Frontal cortex (tissue), 3 donors: ENCODE measurements at regions not wholly inside any gene's neighbourhood (a gene's known extent, or its start where the extent isn't known, plus 50 kb on each side); places are given as distances from the start of the nearest gene placed in this dataset.
"Not testable (repeated sequence)": the region's sequence is repeated elsewhere in the genome, so short reads cannot be mapped to it uniquely, and the experiment has no call there.

Source experiments
- DNase-seq, 2 donors: peaks; one replicate each; pipeline ENCODE4 v3.0.0; 2012; ENCODE audit warnings: low spot score in 2 of 2
- FAIRE-seq: peaks from 2 replicates; lab custom pipeline; 2012; peaks lifted over from hg19 to GRCh38; lab: Jason Lieb, UNC
- donor health status: control.
- donor health status: control.
- donor health status: control.

DNA sequence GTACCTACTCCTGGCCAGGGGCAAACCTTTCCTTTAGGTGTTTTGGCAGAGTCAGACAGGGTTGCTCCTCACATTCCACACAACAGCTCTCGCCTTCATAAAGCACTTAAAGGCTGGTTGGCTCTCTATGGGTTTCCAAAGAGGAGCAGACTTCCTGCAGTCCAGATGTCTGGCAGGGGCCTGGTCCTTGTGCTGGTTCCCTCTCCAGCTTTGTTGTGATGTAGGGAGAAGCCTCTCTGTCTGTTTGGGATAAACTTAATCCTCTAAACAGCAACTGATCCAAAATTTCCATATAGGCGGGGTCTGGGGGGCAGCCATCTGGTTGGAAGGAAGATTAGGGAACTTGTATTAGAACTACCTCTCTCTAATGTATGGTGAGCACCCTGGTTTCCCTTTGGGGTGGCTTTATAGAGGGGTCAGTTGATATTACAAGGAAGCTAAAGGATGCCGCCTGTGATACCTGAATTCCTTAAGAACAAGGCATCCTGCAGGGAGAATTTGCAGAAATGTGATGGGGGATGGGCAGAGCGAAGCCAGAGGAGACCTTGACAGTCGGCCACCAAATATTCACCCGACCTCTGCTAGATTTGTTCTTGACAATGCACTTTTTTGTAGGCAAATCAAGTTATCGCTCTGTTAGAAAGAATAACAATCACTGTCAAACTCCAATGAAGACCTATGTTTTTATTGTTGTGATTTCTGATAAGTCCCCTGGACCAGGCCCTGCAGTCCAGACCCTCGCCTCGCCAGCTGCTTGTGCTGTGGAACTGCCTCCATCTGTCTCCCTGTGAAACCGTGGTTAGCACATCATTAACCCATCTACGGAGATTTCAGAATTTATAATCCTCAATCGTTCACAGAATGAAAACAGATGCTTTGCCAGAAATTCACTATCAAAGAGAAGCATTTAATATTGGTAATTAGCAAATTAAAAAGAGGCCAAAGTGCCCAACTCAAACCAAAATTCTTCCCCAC lies 94.0 kb upstream of the RALGAPA2 start:
- FAIRE-seq (no peak), DNase-seq (no peak)

DNA sequence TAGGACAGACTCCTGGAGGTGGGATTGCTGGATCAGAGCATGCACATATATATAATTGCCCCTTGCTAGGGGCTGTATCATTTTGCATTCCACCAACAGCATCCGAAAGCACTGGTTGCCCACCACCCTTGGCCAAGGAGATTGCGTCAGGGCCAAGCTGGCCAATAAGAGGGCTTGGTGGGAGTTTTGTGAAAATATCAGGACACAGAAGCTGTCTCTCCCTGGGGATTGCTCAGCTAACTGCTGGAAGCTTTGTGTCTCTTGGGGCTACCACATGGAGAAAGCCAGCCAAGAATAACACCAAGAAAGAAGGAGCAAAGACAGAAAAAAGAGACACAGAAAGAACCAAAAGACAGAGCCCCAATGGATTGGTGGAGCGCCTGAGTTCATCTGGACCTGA lies 90.6 kb upstream of the RALGAPA2 start:
- DNase-seq (no peak), FAIRE-seq (no peak)

DNA sequence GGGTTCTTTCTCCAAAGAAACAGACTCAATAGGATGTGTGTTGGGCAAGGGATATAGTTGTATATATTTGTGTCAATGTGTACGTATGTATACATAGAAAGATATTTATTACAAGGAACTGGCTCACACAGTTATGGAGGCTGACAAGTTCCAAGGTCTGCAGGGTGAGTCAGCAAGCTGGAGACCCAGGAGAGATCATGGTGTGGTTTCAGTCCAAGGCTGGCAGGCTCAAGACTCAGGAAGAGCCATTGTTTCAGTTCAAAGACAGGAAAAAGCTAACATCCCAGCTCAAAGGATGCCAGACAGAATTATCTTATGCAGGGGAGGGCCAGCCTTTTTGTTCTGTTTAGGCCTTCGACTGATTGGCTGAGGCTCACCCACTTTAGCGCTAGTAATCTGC lies 89.9 kb upstream of the RALGAPA2 start:
- DNase-seq (no peak), FAIRE-seq (no peak)

DNA sequence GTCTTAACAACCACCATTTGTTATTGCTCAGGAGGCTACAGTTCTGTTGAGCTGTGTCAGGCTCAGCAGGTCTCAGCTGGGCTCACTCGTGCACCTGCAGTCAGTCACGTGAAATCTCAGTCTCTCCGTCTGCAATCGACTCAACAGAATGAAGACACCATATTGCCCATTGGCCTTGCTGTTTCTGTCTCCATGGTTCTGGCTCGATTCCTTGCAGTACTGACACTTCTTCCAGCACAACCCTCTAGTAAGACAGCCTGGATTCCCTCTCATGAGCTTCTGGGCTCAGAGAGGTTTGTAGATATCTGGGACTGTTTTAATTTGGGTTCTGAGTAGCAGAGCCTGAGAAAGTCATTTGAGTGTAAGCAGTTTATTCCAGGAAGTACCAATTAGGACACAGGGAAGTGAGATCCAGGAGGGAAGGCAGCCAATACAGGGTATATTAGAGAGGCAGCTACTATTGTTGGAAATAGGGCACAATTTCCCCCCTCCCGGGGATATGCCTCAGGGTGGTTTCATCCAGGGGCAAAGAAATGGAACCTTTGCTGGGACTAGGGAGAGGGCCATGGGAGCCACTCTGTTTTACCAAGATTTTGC lies 87.4 kb upstream of the RALGAPA2 start:
- no peak for DNase-seq
- FAIRE-seq, result no peak

DNA sequence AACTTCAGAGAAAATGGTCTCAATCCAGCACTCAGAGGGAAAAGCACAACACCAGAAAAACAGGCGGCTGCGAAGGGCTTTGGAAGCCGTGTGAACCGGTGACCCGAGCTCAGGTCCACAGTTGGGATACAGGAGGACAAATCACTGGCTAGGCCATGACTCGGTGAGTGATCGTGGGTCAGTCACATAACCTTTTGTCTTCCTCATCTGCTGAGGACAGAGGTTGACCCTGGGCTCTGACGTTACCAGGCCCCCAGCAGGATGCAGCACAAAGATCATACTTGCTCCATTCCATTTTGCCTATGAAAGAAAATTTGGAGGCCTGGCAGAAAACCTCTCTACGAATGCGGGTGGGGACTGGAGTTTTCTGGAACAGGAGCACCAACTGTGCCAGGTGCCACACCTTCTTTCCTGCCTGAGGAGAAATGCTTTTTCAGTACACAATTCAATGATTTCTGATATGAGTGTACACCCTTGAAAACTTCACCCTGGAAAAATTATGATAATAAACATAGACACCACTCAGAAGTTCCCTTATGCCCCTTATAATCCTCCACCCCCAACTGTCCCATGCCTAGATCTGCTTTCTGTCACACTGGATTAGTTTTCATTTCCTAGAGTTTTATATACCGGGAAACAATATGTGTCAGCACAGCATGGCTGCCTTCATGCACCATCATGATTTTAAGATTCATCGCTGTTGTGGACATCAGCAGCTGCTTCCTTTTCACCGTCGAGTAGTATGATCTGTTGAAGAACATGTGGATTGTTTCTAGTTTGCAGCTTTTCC lies 85.3 kb upstream of the RALGAPA2 start:
- DNase-seq (no peak), FAIRE-seq (no peak)

DNA sequence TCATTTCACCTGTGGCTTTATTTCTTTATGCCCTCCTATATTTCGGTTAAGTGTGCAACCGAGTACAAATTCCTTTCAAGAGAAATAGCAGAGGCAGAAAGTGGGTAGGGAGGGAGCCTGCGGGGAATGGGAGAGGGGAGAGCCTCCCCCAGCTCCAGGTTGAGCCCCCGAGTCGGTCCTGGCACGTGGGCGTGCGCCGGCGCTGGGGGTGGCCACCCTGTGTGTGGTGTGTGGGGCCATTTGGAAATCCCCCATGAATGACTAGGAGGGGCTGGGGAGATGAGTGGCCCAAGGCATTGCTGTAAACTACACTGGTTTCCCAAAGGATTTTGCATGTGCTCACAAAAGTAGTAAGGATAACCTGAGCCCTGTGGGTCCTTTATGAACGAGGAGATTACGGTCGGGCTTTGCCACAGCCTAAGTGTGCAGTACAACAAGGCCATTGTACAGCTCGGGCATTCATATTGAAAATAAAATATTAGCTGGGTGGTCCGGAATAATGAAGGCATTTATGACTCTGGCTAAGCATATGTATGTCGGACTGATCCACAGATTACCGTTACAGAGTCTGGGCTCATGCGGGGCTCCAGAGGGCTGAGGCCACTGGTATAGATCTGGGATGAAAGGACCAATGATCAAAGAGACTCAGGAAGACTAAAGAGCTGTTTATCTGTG lies 84.5 kb upstream of the RALGAPA2 start:
- DNase-seq (no peak), FAIRE-seq (no peak)

DNA sequence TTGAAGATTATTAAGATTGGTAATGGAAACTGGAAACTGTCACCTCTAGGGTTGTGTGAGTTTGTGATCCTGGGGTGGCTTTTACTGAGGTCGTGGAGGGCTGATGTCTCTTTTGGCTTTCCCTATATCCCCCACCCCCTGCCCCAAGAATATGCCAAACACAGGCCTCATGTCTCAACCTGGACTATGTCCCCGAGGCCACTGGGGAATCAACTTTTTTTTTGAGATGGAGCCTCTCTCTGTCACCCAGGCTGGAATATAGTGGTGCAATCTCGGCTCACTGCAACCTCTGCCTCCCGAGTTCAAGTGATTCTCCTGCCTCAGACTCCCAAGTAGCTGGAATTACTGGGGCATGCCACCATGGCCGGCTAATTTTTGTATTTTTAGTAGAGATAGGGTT lies 83.3 kb upstream of the RALGAPA2 start:
- no peak for DNase-seq
- FAIRE-seq, result no peak

DNA sequence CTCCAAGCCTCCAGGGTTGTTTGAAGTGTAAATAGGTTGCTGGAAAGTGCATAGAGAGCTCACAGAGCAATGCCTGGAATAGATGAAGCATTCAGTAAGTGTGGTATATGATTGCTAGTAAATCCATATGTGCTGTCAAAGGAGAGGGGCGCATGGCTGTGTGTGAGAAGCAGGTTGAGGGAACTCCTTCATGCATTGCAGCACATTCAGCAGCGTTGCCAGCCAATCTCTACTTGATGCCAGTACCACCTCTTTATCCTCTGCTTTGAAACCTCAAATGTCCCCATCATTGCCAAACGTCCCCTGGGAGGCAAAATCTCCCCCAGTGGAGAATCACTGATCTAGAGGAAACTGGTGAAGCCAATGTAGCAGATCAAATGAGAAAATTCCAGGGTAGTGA lies 82.7 kb upstream of the RALGAPA2 start:
- DNase-seq (no peak), FAIRE-seq (no peak)

DNA sequence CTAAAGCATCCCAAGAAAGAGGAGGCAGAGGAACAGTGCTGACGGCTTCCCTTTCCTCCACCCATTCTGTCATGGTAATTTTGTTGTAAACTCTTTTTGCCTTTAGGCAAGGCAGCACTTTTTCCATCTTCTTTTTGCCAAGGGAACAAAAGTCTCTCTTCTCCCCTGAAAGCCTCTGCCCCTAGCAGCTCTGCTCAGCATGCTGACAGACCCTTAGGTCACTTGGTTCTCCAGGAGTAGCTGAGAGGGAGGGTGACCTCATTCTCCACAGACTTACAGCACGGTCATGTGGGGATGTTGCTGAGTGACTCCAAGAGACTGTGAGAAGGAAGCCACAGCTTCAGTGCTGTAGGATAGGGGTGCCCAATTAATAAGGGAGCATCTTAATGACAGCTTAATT lies 81.1 kb upstream of the RALGAPA2 start:
- DNase-seq, result no peak
- FAIRE-seq, result no peak

DNA sequence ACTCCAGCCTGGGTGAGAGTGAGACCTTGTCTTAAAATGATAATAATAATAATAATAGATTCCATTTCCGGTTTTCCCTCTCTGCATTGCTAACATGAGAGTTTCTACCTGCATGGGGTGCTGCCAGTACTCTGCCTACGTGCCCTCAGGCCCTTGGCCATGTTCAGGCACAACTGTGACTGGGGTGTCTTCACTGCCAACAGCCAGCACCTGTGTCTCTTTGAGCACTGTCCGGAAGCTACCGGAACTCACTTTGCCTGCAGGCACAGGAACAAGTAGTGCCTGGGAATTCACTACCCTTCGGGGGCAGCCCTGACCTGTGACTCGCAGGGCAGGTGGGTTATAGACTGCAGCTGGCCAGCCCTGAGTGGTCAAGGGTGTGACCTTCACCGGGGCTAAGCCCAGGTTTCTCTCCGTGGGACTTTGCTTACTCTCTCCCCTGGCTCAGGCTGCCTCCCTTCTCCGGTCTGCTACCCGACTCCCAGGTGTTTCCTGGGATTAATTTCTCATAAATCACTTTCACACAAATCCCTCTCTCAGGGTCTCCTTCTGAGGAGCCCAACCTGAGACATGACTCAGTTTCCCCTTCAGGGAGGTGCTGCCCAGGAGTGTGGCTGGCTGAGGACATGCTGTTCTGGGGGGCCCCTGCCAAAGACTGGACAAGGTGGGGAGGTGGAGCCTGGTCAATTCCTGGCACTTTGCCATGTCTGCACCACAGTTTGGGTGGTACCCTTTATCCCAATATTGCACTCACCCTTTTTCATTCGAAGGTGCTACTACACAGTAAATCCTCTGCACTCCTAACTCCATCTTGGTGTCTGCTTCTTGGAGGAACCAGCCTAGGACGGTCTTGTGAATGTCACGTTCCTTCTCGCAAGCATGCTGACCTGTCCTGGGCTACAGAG lies 79.5 kb upstream of the RALGAPA2 start:
- no peak for DNase-seq
- FAIRE-seq, result no peak

DNA sequence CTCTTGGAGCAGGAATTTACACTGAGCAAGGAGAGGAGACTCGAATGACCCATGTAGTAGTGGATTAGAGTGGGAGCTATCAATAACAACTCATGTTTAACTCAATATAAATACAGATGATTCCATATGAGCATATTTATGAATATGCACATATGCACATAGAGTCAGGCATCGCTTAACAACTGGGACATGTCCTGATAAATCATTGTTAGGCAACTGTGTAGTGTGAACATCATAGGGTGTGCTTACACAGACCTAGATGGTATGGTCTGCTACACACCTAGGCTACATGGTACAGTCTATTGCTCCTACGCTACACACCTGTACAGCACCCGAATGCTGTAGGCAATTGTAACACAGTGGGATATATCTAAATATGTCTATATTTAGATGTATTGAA lies 75.9 kb upstream of the RALGAPA2 start:
- no peak for DNase-seq
- FAIRE-seq, result no peak

DNA sequence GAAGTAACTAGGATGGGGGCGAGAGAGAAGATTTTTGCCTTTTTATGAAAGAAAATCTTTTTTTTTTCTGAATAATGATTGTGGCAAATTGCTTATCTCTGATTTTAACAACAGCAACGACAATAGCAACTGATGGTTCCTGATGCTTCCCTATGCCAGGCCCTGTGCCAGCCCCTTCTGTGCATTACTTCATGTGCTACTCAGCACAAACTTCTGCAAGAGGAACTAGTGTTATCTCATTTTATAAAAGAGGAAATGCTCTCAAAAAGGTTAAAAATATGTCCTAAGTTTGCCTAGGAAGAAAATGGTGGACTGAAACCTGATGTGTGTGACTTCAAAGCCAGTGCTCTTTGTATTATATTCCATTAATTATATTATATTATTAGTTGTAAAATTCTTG lies 74.0 kb upstream of the RALGAPA2 start:
- DNase-seq, result no peak
- no peak for FAIRE-seq

DNA sequence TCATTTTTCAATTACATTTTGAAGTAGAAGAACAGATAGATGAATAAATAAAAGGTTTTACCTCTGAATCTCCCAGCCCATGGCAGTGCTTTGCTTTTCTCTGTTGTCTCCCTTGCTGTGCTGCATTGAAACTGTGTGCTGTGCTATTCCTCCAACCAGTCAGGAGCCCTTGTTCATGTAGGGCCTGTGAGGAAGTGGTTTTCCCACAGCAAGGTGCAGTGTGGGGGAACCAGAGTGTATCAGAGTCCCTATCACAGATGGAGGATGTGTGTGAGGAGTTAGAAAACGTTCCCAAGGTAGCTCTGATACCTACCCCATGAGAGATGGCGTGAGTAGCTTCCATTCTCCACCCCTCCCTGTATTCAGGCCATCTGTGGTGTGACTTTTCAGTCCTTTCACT lies 72.8 kb upstream of the RALGAPA2 start:
- no peak for FAIRE-seq
- no peak for DNase-seq

DNA sequence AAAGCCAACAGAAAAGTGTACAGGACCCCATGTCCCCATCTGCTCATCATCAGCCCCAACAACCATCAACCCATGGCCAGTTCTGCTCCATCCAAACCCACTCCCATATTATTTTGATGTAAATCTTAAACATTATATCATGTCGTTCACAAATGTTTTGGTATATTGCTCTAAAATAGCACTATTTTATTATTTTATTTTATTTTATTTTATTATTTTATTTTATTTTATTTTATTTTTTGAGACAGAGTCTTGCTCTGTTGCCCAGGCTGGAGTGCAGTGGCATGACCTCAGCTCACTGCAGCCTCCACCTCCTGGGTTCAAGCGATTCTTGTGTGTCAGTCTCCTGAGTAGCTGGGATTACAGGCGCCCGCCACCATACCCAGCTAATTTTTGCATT lies 72.0 kb upstream of the RALGAPA2 start:
- not testable (repeated sequence) for DNase-seq, FAIRE-seq

DNA sequence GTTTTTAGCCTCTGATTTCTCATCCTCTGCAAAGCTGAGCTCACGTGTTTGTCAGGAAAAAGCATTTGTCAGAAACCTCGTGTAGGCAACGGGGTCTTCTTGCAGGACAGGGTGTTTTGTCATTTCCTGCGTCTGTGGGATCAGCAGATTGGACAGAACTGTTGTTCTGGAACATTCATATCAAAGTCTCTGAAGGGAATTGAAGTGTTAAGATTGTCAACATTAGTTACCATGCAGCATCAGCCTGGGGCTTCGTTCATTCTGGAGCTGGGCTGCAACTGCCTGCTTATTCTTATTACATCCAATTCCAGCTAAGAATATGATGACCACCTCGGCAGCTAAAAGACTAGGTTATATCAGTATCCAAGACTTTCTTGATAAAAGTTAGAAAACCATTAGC lies 71.0 kb upstream of the RALGAPA2 start:
- DNase-seq, result no peak
- FAIRE-seq, result no peak

DNA sequence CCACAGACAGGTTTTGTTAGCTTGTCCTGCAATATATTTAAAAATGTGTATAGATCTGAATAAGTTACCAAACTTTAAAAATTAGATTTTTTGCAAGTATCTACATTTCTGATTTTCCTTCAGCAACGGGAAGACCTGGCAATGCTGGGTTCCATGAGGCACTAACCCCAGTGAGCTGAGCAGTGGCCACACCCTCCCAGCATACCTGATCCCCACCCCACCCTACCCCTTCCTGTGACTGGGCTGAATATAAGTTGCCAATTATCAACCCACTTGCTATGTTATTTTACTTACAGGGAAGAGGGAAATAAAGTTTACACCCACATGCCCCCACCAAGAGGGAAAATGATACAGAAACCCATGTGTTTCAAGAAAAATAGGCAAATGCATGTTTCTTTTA lies 70.3 kb upstream of the RALGAPA2 start:
- no peak for FAIRE-seq
- DNase-seq, result no peak

DNA sequence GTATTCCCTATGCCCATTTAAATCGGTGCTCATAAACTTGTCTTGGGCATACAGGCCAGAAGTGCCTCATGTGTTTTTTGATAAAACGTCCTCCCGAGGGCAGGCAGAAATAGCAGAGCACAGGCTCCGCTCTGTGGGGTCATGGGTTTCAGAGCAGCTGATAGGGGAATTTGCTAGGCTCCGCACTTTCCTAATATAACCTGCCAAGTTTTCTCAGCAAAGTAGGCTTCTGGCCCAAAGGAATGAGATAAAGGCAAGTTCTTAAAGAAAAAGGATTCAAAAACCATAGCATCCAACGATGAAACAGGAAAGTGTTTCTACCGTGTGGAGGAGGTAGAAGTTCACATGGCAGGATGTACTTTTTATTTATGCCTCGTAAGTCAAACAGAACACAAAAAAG lies 69.8 kb upstream of the RALGAPA2 start:
- DNase-seq, result no peak

DNA sequence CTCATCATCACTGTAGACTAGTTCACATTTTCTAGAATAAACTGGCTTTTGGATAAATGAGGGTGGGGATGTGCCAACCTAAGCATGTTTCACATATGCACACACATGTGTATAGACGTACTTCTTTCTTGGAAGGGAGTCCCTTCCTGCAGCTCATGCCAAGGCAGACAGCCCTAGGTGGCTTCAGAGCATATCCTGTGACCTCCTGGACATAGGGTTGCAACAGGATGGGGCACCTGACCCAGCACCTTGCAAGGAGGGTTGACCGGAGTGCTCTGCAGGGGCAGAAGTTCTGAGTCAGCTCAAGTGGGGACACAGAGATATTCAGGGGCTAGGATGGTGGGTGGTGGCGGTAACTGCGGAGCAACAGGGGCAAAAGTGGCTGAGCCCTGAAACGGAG lies 68.6 kb upstream of the RALGAPA2 start:
- DNase-seq (no peak), FAIRE-seq (no peak)

More for the DNA sequence above, 69.8 kb upstream of the RALGAPA2 start:
- FAIRE-seq, result no peak

DNA sequence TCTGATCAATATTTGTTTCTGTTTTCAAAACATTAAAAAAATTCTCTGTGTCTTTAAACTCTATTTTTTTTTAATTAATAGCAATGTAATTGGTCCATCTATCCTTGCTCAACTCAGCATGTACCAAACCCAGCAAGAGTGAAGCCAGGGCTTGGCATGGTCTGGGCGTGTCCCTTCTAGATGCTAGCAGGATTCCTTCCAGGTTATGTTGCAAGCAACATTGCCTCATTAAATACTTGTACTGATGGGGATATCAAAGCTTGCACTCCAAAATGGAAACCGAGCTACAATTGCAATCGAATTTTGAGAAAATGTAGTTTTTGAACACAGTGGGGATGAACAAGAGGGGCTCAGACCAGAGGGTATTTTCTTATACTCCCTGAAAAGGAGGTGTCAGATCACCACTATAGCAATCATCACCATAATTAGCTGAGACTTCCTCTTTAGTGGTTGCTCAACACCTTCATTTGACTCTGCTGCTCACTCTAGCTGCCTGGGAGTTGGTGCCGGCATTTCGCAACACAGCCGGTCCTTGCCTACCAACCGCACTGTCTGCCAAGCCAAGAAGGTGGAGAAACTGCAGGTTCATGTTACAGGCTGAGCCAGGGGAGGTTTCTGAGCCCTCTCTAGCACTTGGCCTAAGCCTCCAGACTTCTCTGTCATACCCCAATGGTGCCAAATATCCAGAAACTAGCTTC lies 67.8 kb upstream of the RALGAPA2 start:
- no peak for FAIRE-seq
- DNase-seq, result no peak
